PC-3 (cell line): ENCODE measurements at regions not wholly inside any gene's neighbourhood (a gene's known extent, or its start where the extent isn't known, plus 50 kb on each side); places are given as distances from the start of the nearest gene placed in this dataset.

ENCODE experiments used
- CTCF ChIP-seq: fragments of 300-600 bp; sonication (generic); conservative IDR thresholded peaks from 2 replicates; pipeline ENCODE4 v1.5.1; 2017; ENCODE audit warnings: antibody characterized with exemption, low read depth, mild to moderate bottlenecking, low read length
- EZH2 ChIP-seq: fragments of 300-600 bp; sonication (generic); IDR thresholded peaks from one replicate; pipeline ENCODE4 v1.6.1; 2017; ENCODE audit warnings: antibody characterized with exemption, mild to moderate bottlenecking, low read length; ENCODE audit not compliant: unreplicated experiment
- EZH2phosphoT487 ChIP-seq: fragments of 300-600 bp; sonication (generic); IDR thresholded peaks from 2 replicates; pipeline ENCODE4 v1.6.1; 2018; ENCODE audit warnings: mild to moderate bottlenecking, antibody characterized with exemption, low read length, borderline replicate concordance

GRCh38 chr5:174247301-174247700 is 201.8 kb downstream of the NSG2 start:
- TF ChIP-seq CTCF (no peak), EZH2phosphoT487 (no peak), EZH2 (no peak)
